Fibroblast of peridontal ligament (primary cell): ENCODE measurements at regions not wholly inside any gene's neighbourhood (a gene's known extent, or its start where the extent isn't known, plus 50 kb on each side); places are given as distances from the start of the nearest gene placed in this dataset.
"Not testable (repeated sequence)": the region's sequence is repeated elsewhere in the genome, so short reads cannot be mapped to it uniquely, and the experiment has no call there.

Experiments
- DNase-seq: peaks from one replicate; pipeline ENCODE4 v3.0.0-alpha.2; 2010; ENCODE audit errors: extremely low read depth

GRCh38 chr4:3634281-3634857 lies 102.1 kb upstream of the LRPAP1 start:
- no peak for DNase-seq

GRCh38 chr4:3633277-3633676 lies 101.1 kb upstream of the LRPAP1 start:
- DNase-seq = not testable (repeated sequence)

GRCh38 chr4:3632794-3633193 lies 100.6 kb upstream of the LRPAP1 start:
- not testable (repeated sequence) for DNase-seq

- not testable (repeated sequence) for DNase-seq
Measured at GRCh38 chr4:3631544-3632266, 99.5 kb upstream of the LRPAP1 start.

- no peak for DNase-seq
Measured at GRCh38 chr4:3630598-3631543, 98.6 kb upstream of the LRPAP1 start.

- no peak for DNase-seq
Measured at GRCh38 chr4:3630136-3630597, 97.9 kb upstream of the LRPAP1 start.

GRCh38 chr4:3629665-3630064 lies 97.4 kb upstream of the LRPAP1 start:
- DNase-seq = no peak

- not testable (repeated sequence) for DNase-seq
Measured at GRCh38 chr4:3629176-3629575, 97.0 kb upstream of the LRPAP1 start.

- no peak for DNase-seq
Measured at GRCh38 chr4:3628868-3629175, 96.6 kb upstream of the LRPAP1 start.

- not testable (repeated sequence) for DNase-seq
Measured at GRCh38 chr4:3627967-3628867, 96.0 kb upstream of the LRPAP1 start.

- not testable (repeated sequence) for DNase-seq
Measured at GRCh38 chr4:3627456-3627855, 95.2 kb upstream of the LRPAP1 start.

GRCh38 chr4:3626131-3626884 lies 94.1 kb upstream of the LRPAP1 start:
- DNase-seq = not testable (repeated sequence)

GRCh38 chr4:3625286-3625875 lies 93.2 kb upstream of the LRPAP1 start:
- DNase-seq = not testable (repeated sequence)

- not testable (repeated sequence) for DNase-seq
Measured at GRCh38 chr4:3623809-3624329, 91.6 kb upstream of the LRPAP1 start.

- DNase-seq = no peak
Measured at GRCh38 chr4:3623106-3623505, 90.9 kb upstream of the LRPAP1 start.

- peak; percentile 48 for DNase-seq
Measured at GRCh38 chr4:3620365-3620764, 88.1 kb upstream of the LRPAP1 start.

- not testable (repeated sequence) for DNase-seq
Measured at GRCh38 chr4:3619698-3620097, 87.5 kb upstream of the LRPAP1 start.

- not testable (repeated sequence) for DNase-seq
Measured at GRCh38 chr4:3618341-3618740, 86.1 kb upstream of the LRPAP1 start.

GRCh38 chr4:3615386-3616286 lies 83.4 kb upstream of the LRPAP1 start:
- DNase-seq = no peak
